Brain microvascular endothelial cell (primary cell): ENCODE measurements at regions not wholly inside any gene's neighbourhood (a gene's known extent, or its start where the extent isn't known, plus 50 kb on each side); places are given as distances from the start of the nearest gene placed in this dataset.

Experiments used
- DNase-seq: peaks from one replicate; pipeline ENCODE4 v3.0.0-alpha.2; 2020
- H3K27ac ChIP-seq: fragments of 250-450 bp; sonication (Bioruptor Pico); 2 replicates; pipeline ENCODE4 v1.5.1; 2020; ENCODE audit warnings: mild to moderate bottlenecking, moderate library complexity
- H3K27me3 ChIP-seq: fragments of 250-450 bp; sonication (Bioruptor Pico); replicated peaks from 2 replicates; pipeline ENCODE4 v1.5.1; 2020; ENCODE audit warnings: mild to moderate bottlenecking
- H3K36me3 ChIP-seq: fragments of 250-450 bp; sonication (Bioruptor Pico); replicated peaks from 2 replicates; pipeline ENCODE4 v1.5.1; 2020; ENCODE audit warnings: mild to moderate bottlenecking
- H3K4me3 ChIP-seq: 2 replicates; pipeline ENCODE4 v1.5.1; 2011; ENCODE audit warnings: low read depth, mild to moderate bottlenecking, control low read depth, low read length, moderate library complexity
- CTCF ChIP-seq: IDR thresholded peaks from 2 replicates; pipeline ENCODE4 v1.5.1; 2011; ENCODE audit warnings: low read depth, mild to moderate bottlenecking, moderate library complexity, low read length, control low read depth, inconsistent platforms; ENCODE audit errors: missing control alignments
- in situ Hi-C: cut with HindIII; loops from 2 replicates; pipeline ENCODE4 v1.10.0; 2017; ENCODE audit warnings: low sequenced_read_pairs, low pct_ligation_motif_present

DNA sequence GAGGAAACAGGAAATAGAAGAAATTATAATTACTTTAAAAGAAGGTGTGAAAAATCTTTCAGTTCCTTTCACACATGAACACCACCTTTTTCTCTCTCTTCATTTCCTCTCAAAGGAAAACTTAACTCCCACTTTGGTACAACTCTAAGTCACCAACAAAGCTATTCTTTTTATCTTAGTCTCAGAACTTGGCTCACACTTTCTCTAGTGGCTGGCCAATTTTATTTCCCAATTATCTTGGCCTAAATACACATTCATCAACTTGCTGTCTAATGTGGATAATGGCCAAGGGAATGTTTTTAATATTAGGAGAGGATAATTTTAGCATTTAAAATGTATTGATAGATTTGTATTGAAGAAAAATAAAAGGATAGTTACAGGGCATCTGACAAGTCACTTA lies 64.5 kb upstream of the NAV3 start:
- Histone ChIP-seq H3K27me3 (no peaks in the 10 kb centered on the region), H3K27ac (no peak overlapping the region), H3K4me3 (no peak overlapping the region), H3K36me3 (no peaks in the 10 kb centered on the region)
- no peak for TF ChIP-seq CTCF
- in situ Hi-C loops: no loop called here
- no peak for DNase-seq

DNA sequence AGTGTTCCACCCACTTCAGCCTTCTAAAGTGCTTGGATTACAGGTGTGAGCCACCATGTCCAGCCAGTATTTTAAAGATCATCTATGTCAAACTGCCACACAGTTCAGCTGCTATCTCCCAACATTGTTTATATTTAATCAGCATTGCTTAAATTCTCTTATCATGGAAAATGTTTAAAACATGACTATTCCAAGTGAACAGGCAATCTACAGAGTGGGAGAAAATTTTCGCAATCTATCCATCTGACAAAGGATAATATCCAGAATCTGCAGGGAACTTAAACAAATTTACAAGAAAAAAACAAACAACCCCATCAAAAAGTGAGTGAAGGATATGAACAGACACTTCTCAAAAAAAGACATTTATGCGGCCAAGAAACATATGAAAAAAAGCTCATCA lies 69.4 kb upstream of the NAV3 start:
- H3K27me3 ChIP-seq: no peaks in the 10 kb centered on the region
- no peak overlapping the region for H3K4me3 ChIP-seq
- no peak overlapping the region for H3K27ac ChIP-seq
- in situ Hi-C loops: no loop called here
- no peak for TF ChIP-seq CTCF
- DNase-seq: no peak
- no peaks in the 10 kb centered on the region for H3K36me3 ChIP-seq

- Histone ChIP-seq H3K36me3 (no peaks in the 10 kb centered on the region), H3K27me3 (no peaks in the 10 kb centered on the region), H3K27ac (no peak overlapping the region), H3K4me3 (no peak overlapping the region)
- TF ChIP-seq CTCF: no peak
- in situ Hi-C loops: no loop called here
- no peak for DNase-seq
Measured at GRCh38 chr12:77760271-77761025, 70.2 kb upstream of the NAV3 start.

- in situ Hi-C loops: no loop called here
- H3K4me3 ChIP-seq: no peak overlapping the region
- H3K36me3 ChIP-seq: no peaks in the 10 kb centered on the region
- no peak for TF ChIP-seq CTCF
- DNase-seq: no peak
- H3K27me3 ChIP-seq: no peaks in the 10 kb centered on the region
- H3K27ac ChIP-seq: no peak overlapping the region
Measured at GRCh38 chr12:77754086-77754485, 76.6 kb upstream of the NAV3 start.

- H3K36me3 ChIP-seq: no peaks in the 10 kb centered on the region
- no peak overlapping the region for H3K4me3 ChIP-seq
- H3K27me3 ChIP-seq: no peaks in the 10 kb centered on the region
- H3K27ac ChIP-seq: no peak overlapping the region
- in situ Hi-C loops: no loop called here
- peak; percentile 10 for DNase-seq
- no peak for TF ChIP-seq CTCF
Measured at GRCh38 chr12:77751939-77752338, 78.8 kb upstream of the NAV3 start.

- H3K36me3 ChIP-seq: no peaks in the 10 kb centered on the region
- no peaks in the 10 kb centered on the region for H3K27me3 ChIP-seq
- in situ Hi-C loops: no loop called here
- no peak overlapping the region for H3K4me3 ChIP-seq
- no peak overlapping the region for H3K27ac ChIP-seq
- no peak for TF ChIP-seq CTCF
- DNase-seq: peak; percentile 41
Measured at GRCh38 chr12:77746096-77746495, 84.6 kb upstream of the NAV3 start.
